Body of pancreas (tissue), 4 donors: ENCODE measurements at regions not wholly inside any gene's neighbourhood (a gene's known extent, or its start where the extent isn't known, plus 50 kb on each side); places are given as distances from the start of the nearest gene placed in this dataset.

ENCODE experiments used
- POLR2A ChIP-seq, 3 donors: fragments of 450-650 bp; IDR thresholded peaks; one replicate each; pipeline ENCODE4 v1.6.1; 2016; ENCODE audit warnings: antibody characterized with exemption in 3 of 3, mild to moderate bottlenecking in 2 of 3
- TF ChIP-seq, protein P1 (sequence below), 7 experiments: fragments of 450-650 bp in 4 of 7; fragments of 200-600 bp in 3 of 7; sonication (generic) in 3 of 7; IDR thresholded peaks; one replicate each; pipeline ENCODE4 v1.5.1; 2016 to 2019; ENCODE audit warnings: antibody characterized with exemption in 7 of 7

DNA sequence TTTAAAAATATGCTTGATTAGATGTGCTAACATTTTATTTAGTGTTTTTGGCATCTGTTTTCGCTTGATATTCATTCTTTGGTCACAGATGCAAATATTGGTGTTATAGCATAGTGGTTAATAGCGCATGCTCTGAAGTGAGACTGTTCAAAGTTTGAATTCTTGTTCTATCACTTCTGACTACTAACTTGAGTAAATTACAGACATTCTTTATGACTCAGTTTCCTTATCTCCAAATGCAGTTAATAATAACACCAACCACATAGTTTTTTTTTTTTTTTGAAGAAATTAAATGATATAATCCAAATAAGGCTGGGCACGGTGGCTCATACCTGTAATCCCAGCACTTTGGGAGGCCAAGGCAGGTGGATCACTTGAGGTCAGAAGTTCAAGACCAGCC is 81.0 kb downstream of the TMX1 start:
- TF ChIP-seq, protein P1, sequence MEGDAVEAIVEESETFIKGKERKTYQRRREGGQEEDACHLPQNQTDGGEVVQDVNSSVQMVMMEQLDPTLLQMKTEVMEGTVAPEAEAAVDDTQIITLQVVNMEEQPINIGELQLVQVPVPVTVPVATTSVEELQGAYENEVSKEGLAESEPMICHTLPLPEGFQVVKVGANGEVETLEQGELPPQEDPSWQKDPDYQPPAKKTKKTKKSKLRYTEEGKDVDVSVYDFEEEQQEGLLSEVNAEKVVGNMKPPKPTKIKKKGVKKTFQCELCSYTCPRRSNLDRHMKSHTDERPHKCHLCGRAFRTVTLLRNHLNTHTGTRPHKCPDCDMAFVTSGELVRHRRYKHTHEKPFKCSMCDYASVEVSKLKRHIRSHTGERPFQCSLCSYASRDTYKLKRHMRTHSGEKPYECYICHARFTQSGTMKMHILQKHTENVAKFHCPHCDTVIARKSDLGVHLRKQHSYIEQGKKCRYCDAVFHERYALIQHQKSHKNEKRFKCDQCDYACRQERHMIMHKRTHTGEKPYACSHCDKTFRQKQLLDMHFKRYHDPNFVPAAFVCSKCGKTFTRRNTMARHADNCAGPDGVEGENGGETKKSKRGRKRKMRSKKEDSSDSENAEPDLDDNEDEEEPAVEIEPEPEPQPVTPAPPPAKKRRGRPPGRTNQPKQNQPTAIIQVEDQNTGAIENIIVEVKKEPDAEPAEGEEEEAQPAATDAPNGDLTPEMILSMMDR (IDR thresholded peaks at IDR 0.05) = no peak
- no peak for TF ChIP-seq POLR2A (IDR thresholded peaks at IDR 0.05)
